Medulla oblongata (tissue), 1 donor: ENCODE measurements at regions not wholly inside any gene's neighbourhood (a gene's known extent, or its start where the extent isn't known, plus 50 kb on each side); places are given as distances from the start of the nearest gene placed in this dataset.

Experiments used
- DNase-seq: peaks from one replicate; pipeline ENCODE4 v3.0.0-alpha.2; 2015; ENCODE audit errors: extremely low spot score

- DNase-seq: no peak
Observed at GRCh38 chr3:168157903-168158302, 62.2 kb upstream of the GOLIM4 start.

GRCh38 chr3:168157099-168157700 lies 61.5 kb upstream of the GOLIM4 start:
- no peak for DNase-seq

- peak; percentile 38 for DNase-seq
Observed at GRCh38 chr3:168156479-168156878, 60.8 kb upstream of the GOLIM4 start.

- no peak for DNase-seq
Observed at GRCh38 chr3:168155303-168155702, 59.6 kb upstream of the GOLIM4 start.

- no peak for DNase-seq
Observed at GRCh38 chr3:168154089-168154488, 58.4 kb upstream of the GOLIM4 start.

- no peak for DNase-seq
Observed at GRCh38 chr3:168152149-168152548, 56.4 kb upstream of the GOLIM4 start.
